ENCODE measurements at regions not wholly inside any gene's neighbourhood (a gene's known extent, or its start where the extent isn't known, plus 50 kb on each side); places are given as distances from the start of the nearest gene placed in this dataset.

DNA sequence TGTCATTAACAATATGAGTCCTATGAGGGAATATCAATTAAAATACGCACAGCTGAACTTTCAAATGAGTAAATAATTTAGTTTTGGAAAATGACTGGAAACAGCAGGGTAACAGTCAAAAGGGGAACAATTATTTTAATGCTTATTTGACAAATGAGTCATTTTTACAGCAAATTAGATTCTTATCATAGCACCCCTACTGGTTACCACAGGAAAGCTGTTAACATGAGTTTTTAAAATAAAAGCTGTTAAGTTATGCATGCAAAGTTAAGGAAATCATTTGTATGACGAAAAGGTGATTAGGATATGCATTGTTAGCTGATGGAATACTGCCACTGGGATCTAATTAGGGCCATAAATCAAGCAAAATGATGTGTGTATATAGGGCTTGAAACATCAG lies 435.1 kb upstream of the MEIS1 start:
- H2BK12ac ChIP-seq (ENCODE audit: low read length): no peak overlapping the region
- WGBS (ENCODE audit: extremely low coverage, insufficient coverage, insufficient read length): no CpG with 5 or more reads among the region's 2 CpGs
- H2BK120ac ChIP-seq (ENCODE audit: insufficient read depth, low read length, poor library complexity): no peak overlapping the region
- no peak overlapping the region for H2BK5ac ChIP-seq (ENCODE audit: low read depth, low read length, poor library complexity)
- no peak overlapping the region for H3K4me2 ChIP-seq (ENCODE audit: low read length)
- no peak overlapping the region for H3K14ac ChIP-seq (ENCODE audit: low read length)
- H3K23ac ChIP-seq (ENCODE audit: low read length): no peak overlapping the region
- H4K91ac ChIP-seq (ENCODE audit: low read depth, low read length): no peak overlapping the region
- no peak overlapping the region for H4K8ac ChIP-seq (ENCODE audit: low read depth, low read length)
- no peak overlapping the region for H3K18ac ChIP-seq (ENCODE audit: low read length)
- H3K9ac ChIP-seq (ENCODE audit: low read length): no peak overlapping the region
- H2AK5ac ChIP-seq (ENCODE audit: low read length): no peak overlapping the region
- H3K4me1 ChIP-seq (ENCODE audit: control insufficient read depth in 1 of 2, insufficient read depth in 2 of 2, low read length in 2 of 2): no peaks in the 10 kb centered on the region
- no peaks in the 10 kb centered on the region for H3K79me2 ChIP-seq (ENCODE audit: control insufficient read depth, insufficient read depth, low read length, poor library complexity)
- no peaks in the 10 kb centered on the region for H3K36me3 ChIP-seq (ENCODE audit: control insufficient read depth in 1 of 2, insufficient read depth in 2 of 2, low read length in 2 of 2)
- no peak overlapping the region for H4K12ac ChIP-seq (ENCODE audit: low read depth, low read length)
- no peak overlapping the region for H2AFZ ChIP-seq (ENCODE audit: insufficient read depth, low read length, poor library complexity)
- DNase-seq: no peak
- H3K4ac ChIP-seq (ENCODE audit: low read depth, low read length): no peak overlapping the region
- no peaks in the 10 kb centered on the region for H3K27me3 ChIP-seq (ENCODE audit: insufficient read depth, low read length)
- H3K4me3 ChIP-seq (ENCODE audit: low read depth, low read length): no peak overlapping the region
- H3K79me1 ChIP-seq (ENCODE audit: low read length): no peaks in the 10 kb centered on the region
- H3K9me3 ChIP-seq (ENCODE audit: insufficient read depth, low read depth, low read length): no peaks in the 10 kb centered on the region
- H3K27ac ChIP-seq (ENCODE audit: low read depth, low read length): no peak overlapping the region

DNA sequence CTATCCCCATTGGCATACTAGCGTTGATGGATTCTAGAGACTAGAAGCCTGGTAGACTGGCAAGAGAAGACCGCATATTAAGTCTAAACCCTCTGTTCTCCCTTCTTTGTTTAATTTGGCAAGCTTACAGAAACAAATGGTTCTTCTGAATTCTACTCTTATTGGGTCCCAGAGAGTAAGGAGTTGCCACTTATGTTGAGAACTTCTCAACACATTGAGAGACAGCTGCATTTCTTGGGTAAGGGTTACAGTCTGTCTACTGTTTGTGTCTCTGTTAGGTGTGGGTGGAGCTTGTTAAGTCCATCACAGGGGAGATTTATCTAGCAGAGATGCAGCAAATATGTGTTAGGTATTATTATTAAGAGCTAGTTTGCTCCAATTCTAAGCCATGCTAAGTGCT lies 435.8 kb upstream of the MEIS1 start:
- WGBS (ENCODE audit: extremely low coverage, insufficient coverage, insufficient read length): no CpG with 5 or more reads among the region's 2 CpGs
- Histone ChIP-seq H4K12ac (ENCODE audit: low read depth, low read length) (no peak overlapping the region), H3K9me3 (ENCODE audit: insufficient read depth, low read depth, low read length) (no peaks in the 10 kb centered on the region), H3K27ac (ENCODE audit: low read depth, low read length) (no peak overlapping the region), H3K18ac (ENCODE audit: low read length) (no peak overlapping the region), H3K36me3 (ENCODE audit: control insufficient read depth in 1 of 2, insufficient read depth in 2 of 2, low read length in 2 of 2) (no peaks in the 10 kb centered on the region), H2BK5ac (ENCODE audit: low read depth, low read length, poor library complexity) (no peak overlapping the region), H3K4me2 (ENCODE audit: low read length) (no peak overlapping the region), H3K4me1 (ENCODE audit: control insufficient read depth in 1 of 2, insufficient read depth in 2 of 2, low read length in 2 of 2) (no peaks in the 10 kb centered on the region), H4K8ac (ENCODE audit: low read depth, low read length) (no peak overlapping the region), H2BK12ac (ENCODE audit: low read length) (no peak overlapping the region), H3K4ac (ENCODE audit: low read depth, low read length) (no peak overlapping the region), H2BK120ac (ENCODE audit: insufficient read depth, low read length, poor library complexity) (no peak overlapping the region), H3K14ac (ENCODE audit: low read length) (no peak overlapping the region), H3K79me1 (ENCODE audit: low read length) (no peaks in the 10 kb centered on the region), H4K91ac (ENCODE audit: low read depth, low read length) (no peak overlapping the region), H3K27me3 (ENCODE audit: insufficient read depth, low read length) (no peaks in the 10 kb centered on the region), H2AK5ac (ENCODE audit: low read length) (no peak overlapping the region), H3K9ac (ENCODE audit: low read length) (no peak overlapping the region), H3K23ac (ENCODE audit: low read length) (no peak overlapping the region), H3K4me3 (ENCODE audit: low read depth, low read length) (no peak overlapping the region), H2AFZ (ENCODE audit: insufficient read depth, low read length, poor library complexity) (no peak overlapping the region), H3K79me2 (ENCODE audit: control insufficient read depth, insufficient read depth, low read length, poor library complexity) (no peaks in the 10 kb centered on the region)
- DNase-seq: no peak

DNA sequence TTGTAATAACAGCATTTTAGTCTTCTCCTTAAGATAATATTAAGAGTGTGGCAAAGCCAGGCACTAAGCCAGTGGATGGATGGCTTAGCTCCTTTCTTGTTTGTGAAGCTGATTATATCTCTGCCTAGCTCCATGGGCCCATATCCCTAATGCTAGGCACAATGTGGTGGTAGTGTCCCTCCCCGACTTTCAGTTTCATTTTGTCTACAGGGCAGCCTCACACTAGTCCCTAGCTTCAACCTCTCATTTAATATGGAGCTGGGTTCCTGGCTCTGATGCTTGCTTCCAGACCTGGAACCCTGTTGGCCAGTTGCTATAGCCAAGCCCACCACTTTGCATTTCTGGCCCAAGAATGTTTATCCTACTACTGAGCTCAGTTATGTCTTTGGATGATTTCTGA lies 437.0 kb upstream of the MEIS1 start:
- no peak overlapping the region for H2AFZ ChIP-seq (ENCODE audit: insufficient read depth, low read length, poor library complexity)
- H4K12ac ChIP-seq (ENCODE audit: low read depth, low read length): no peak overlapping the region
- no peak overlapping the region for H3K4me2 ChIP-seq (ENCODE audit: low read length)
- no peaks in the 10 kb centered on the region for H3K79me2 ChIP-seq (ENCODE audit: control insufficient read depth, insufficient read depth, low read length, poor library complexity)
- no peak overlapping the region for H2BK5ac ChIP-seq (ENCODE audit: low read depth, low read length, poor library complexity)
- no peak overlapping the region for H3K9ac ChIP-seq (ENCODE audit: low read length)
- no peak overlapping the region for H2BK120ac ChIP-seq (ENCODE audit: insufficient read depth, low read length, poor library complexity)
- H3K27ac ChIP-seq (ENCODE audit: low read depth, low read length): no peak overlapping the region
- H3K9me3 ChIP-seq (ENCODE audit: insufficient read depth, low read depth, low read length): no peaks in the 10 kb centered on the region
- H2AK5ac ChIP-seq (ENCODE audit: low read length): no peak overlapping the region
- no peak overlapping the region for H4K8ac ChIP-seq (ENCODE audit: low read depth, low read length)
- no peak overlapping the region for H4K91ac ChIP-seq (ENCODE audit: low read depth, low read length)
- no peak overlapping the region for H3K14ac ChIP-seq (ENCODE audit: low read length)
- H3K4ac ChIP-seq (ENCODE audit: low read depth, low read length): no peak overlapping the region
- no peaks in the 10 kb centered on the region for H3K27me3 ChIP-seq (ENCODE audit: insufficient read depth, low read length)
- H3K4me3 ChIP-seq (ENCODE audit: low read depth, low read length): no peak overlapping the region
- H3K23ac ChIP-seq (ENCODE audit: low read length): no peak overlapping the region
- no peaks in the 10 kb centered on the region for H3K36me3 ChIP-seq (ENCODE audit: control insufficient read depth in 1 of 2, insufficient read depth in 2 of 2, low read length in 2 of 2)
- no peak overlapping the region for H3K18ac ChIP-seq (ENCODE audit: low read length)
- H2BK12ac ChIP-seq (ENCODE audit: low read length): no peak overlapping the region
- no peak for DNase-seq
- H3K79me1 ChIP-seq (ENCODE audit: low read length): no peaks in the 10 kb centered on the region
- no peaks in the 10 kb centered on the region for H3K4me1 ChIP-seq (ENCODE audit: control insufficient read depth in 1 of 2, insufficient read depth in 2 of 2, low read length in 2 of 2)
- WGBS (ENCODE audit: extremely low coverage, insufficient coverage, insufficient read length): no CpG with 5 or more reads among the region's 1 CpG

DNA sequence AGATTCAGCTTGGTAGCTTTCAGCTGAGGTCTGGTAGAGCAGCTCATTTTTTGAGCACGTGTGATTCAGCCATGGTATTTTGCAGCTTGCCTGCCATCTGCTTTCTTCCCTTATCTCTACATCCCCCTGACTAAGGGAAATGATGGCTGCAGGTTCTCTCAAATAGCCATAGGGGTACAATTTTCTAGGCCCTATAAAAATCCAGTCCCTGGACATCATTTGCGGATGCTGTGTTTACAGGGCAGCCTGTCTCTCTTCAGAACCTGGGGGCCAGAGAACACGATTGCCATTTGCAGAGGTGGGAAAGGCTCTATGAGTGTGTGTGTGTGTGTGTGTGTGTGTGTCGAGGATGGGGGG lies 442.7 kb upstream of the MEIS1 start:
- Histone ChIP-seq H3K23ac (ENCODE audit: low read length) (no peak overlapping the region), H3K79me1 (ENCODE audit: low read length) (no peaks in the 10 kb centered on the region), H2AK5ac (ENCODE audit: low read length) (no peak overlapping the region), H3K79me2 (ENCODE audit: control insufficient read depth, insufficient read depth, low read length, poor library complexity) (no peaks in the 10 kb centered on the region), H3K18ac (ENCODE audit: low read length) (no peak overlapping the region), H2BK5ac (ENCODE audit: low read depth, low read length, poor library complexity) (peak overlapping the region; percentile 18), H3K9me3 (ENCODE audit: insufficient read depth, low read depth, low read length) (no peaks in the 10 kb centered on the region), H2AFZ (ENCODE audit: insufficient read depth, low read length, poor library complexity) (no peak overlapping the region), H3K27ac (ENCODE audit: low read depth, low read length) (no peak overlapping the region), H3K4me1 (ENCODE audit: control insufficient read depth in 1 of 2, insufficient read depth in 2 of 2, low read length in 2 of 2) (peaks cover 0 to 3% of the 10 kb centered on the region in 2 experiments), H3K9ac (ENCODE audit: low read length) (no peak overlapping the region), H3K4me2 (ENCODE audit: low read length) (no peak overlapping the region), H3K27me3 (ENCODE audit: insufficient read depth, low read length) (no peaks in the 10 kb centered on the region), H3K4me3 (ENCODE audit: low read depth, low read length) (no peak overlapping the region), H3K36me3 (ENCODE audit: control insufficient read depth in 1 of 2, insufficient read depth in 2 of 2, low read length in 2 of 2) (no peaks in the 10 kb centered on the region), H4K91ac (ENCODE audit: low read depth, low read length) (no peak overlapping the region), H3K4ac (ENCODE audit: low read depth, low read length) (no peak overlapping the region), H3K14ac (ENCODE audit: low read length) (no peak overlapping the region), H2BK120ac (ENCODE audit: insufficient read depth, low read length, poor library complexity) (no peak overlapping the region), H4K8ac (ENCODE audit: low read depth, low read length) (no peak overlapping the region), H4K12ac (ENCODE audit: low read depth, low read length) (no peak overlapping the region), H2BK12ac (ENCODE audit: low read length) (no peak overlapping the region)
- WGBS (ENCODE audit: extremely low coverage, insufficient coverage, insufficient read length): no CpG with 5 or more reads among the region's 4 CpGs
- peak; percentile 13 to 59 for DNase-seq
